NCI-H524 treated with DMSO at 0.1 percent for 48 hours (cell line): ENCODE measurements at regions not wholly inside any gene's neighbourhood (a gene's known extent, or its start where the extent isn't known, plus 50 kb on each side); places are given as distances from the start of the nearest gene placed in this dataset.

Source experiments
- DNase-seq: peaks from one replicate; lab custom pipeline; 2025; lab: John Stamatoyannopoulos, UW

GRCh38 chr16:64892835-64893785 is 228.8 kb downstream of the CDH11 start:
- no peak for DNase-seq

- DNase-seq: no peak
Measured at GRCh38 chr16:64889446-64889845, 232.4 kb downstream of the CDH11 start.

- DNase-seq: no peak
Measured at GRCh38 chr16:64887651-64888050, 234.2 kb downstream of the CDH11 start.

- DNase-seq: no peak
Measured at GRCh38 chr16:64882078-64882784, 239.6 kb downstream of the CDH11 start.

- no peak for DNase-seq
Measured at GRCh38 chr16:64880994-64881393, 240.9 kb downstream of the CDH11 start.

- no peak for DNase-seq
Measured at GRCh38 chr16:64880006-64880405, 241.9 kb downstream of the CDH11 start.

GRCh38 chr16:64878940-64879339 is 242.9 kb downstream of the CDH11 start:
- DNase-seq: no peak

- DNase-seq: no peak
Measured at GRCh38 chr16:64872101-64872500, 249.8 kb downstream of the CDH11 start.

- DNase-seq: peak; percentile 36
Measured at GRCh38 chr16:64870859-64871258, 251.0 kb downstream of the CDH11 start.

GRCh38 chr16:64869781-64870180 is 252.1 kb downstream of the CDH11 start:
- DNase-seq: no peak

- no peak for DNase-seq
Measured at GRCh38 chr16:64866021-64866420, 255.8 kb downstream of the CDH11 start.

- DNase-seq: no peak
Measured at GRCh38 chr16:64865069-64865696, 256.7 kb downstream of the CDH11 start.

GRCh38 chr16:64864232-64864809 is 257.5 kb downstream of the CDH11 start:
- DNase-seq: peak; percentile 78

GRCh38 chr16:64858076-64858475 is 263.8 kb downstream of the CDH11 start:
- DNase-seq: no peak

- DNase-seq: no peak
Measured at GRCh38 chr16:64857411-64857810, 264.5 kb downstream of the CDH11 start.

- DNase-seq: no peak
Measured at GRCh38 chr16:64853551-64853950, 268.3 kb downstream of the CDH11 start.

- DNase-seq: no peak
Measured at GRCh38 chr16:64846966-64847365, 274.9 kb downstream of the CDH11 start.

GRCh38 chr16:64845071-64845470 is 276.8 kb downstream of the CDH11 start:
- DNase-seq: no peak

GRCh38 chr16:64841482-64841881 is 280.4 kb downstream of the CDH11 start:
- DNase-seq: no peak

- no peak for DNase-seq
Measured at GRCh38 chr16:64841071-64841470, 280.8 kb downstream of the CDH11 start.

GRCh38 chr16:64830653-64831052 is 291.2 kb downstream of the CDH11 start:
- DNase-seq: no peak

- no peak for DNase-seq
Measured at GRCh38 chr16:64829678-64830077, 292.2 kb downstream of the CDH11 start.
